Liver (tissue), 7 donors: ENCODE measurements at regions not wholly inside any gene's neighbourhood (a gene's known extent, or its start where the extent isn't known, plus 50 kb on each side); places are given as distances from the start of the nearest gene placed in this dataset.

Experiments used
- DNase-seq: peaks from one replicate; pipeline ENCODE4 v3.0.0-alpha.2; 2017; ENCODE audit warnings: low spot score
- H3K27ac ChIP-seq, 2 donors: one replicate each; pipeline ENCODE4 v1.7.0; 2013; ENCODE audit warnings: inconsistent platforms in 2 of 2, low read length in 2 of 2, control low read depth in 1 of 2, low read depth in 1 of 2, mild to moderate bottlenecking in 1 of 2
- H3K27me3 ChIP-seq, 4 donors: one replicate each; pipeline versions ENCODE4 v1.6.1 to v1.7.0; 2013; ENCODE audit warnings: low read length in 3 of 4, inconsistent platforms in 1 of 4, mild to moderate bottlenecking in 1 of 4, moderate library complexity in 1 of 4; ENCODE audit not compliant: control insufficient read depth in 4 of 4, insufficient read depth in 4 of 4
- H3K36me3 ChIP-seq, 4 donors: one replicate each; pipeline versions ENCODE4 v1.6.1 to v1.7.0; 2013; ENCODE audit warnings: low read length in 3 of 4, mild to moderate bottlenecking in 3 of 4, low read depth in 1 of 4, moderate library complexity in 1 of 4; ENCODE audit not compliant: control insufficient read depth in 4 of 4, insufficient read depth in 3 of 4
- H3K4me1 ChIP-seq, 4 donors: one replicate each; pipeline versions ENCODE4 v1.6.1 to v1.7.0; 2013; ENCODE audit warnings: low read length in 3 of 4, mild to moderate bottlenecking in 3 of 4, moderate library complexity in 1 of 4; ENCODE audit not compliant: control insufficient read depth in 4 of 4, insufficient read depth in 4 of 4
- H3K4me3 ChIP-seq, 3 donors: one replicate each; pipeline versions ENCODE4 v1.6.1 to v1.7.0; 2013; ENCODE audit warnings: low read length in 3 of 3, control low read depth in 1 of 3, low read depth in 1 of 3, mild to moderate bottlenecking in 1 of 3
- H3K9ac ChIP-seq, 2 donors: one replicate each; pipeline ENCODE4 v1.7.0; 2013; ENCODE audit warnings: low read length in 2 of 2, mild to moderate bottlenecking in 2 of 2, moderate library complexity in 2 of 2, control low read depth in 1 of 2, low read depth in 1 of 2
- H3K9me3 ChIP-seq, 4 donors: one replicate each; pipeline versions ENCODE4 v1.6.1 to v1.7.0; 2013; ENCODE audit warnings: low read length in 3 of 4; ENCODE audit not compliant: control insufficient read depth in 4 of 4
- ATF3 ChIP-seq: IDR thresholded peaks from 2 replicates; pipeline ENCODE4 v1.6.1; 2016; ENCODE audit warnings: antibody characterized with exemption
- EGR1 ChIP-seq, 2 donors: IDR thresholded peaks; 2 replicates each; pipeline ENCODE4 v1.6.1; 2016 to 2018; ENCODE audit warnings: antibody characterized with exemption in 2 of 2, low read depth in 2 of 2
- FOXA1 ChIP-seq: IDR thresholded peaks from 2 replicates; pipeline ENCODE4 v1.6.1; 2016; ENCODE audit warnings: antibody characterized with exemption
- FOXA2 ChIP-seq: IDR thresholded peaks from 2 replicates; pipeline ENCODE4 v1.6.1; 2016; ENCODE audit warnings: antibody characterized with exemption
- GABPA ChIP-seq, 2 donors: IDR thresholded peaks in 1 of 2; conservative IDR thresholded peaks in 1 of 2; 2 replicates each; pipeline ENCODE4 v1.6.1; 2016; ENCODE audit warnings: antibody characterized with exemption in 2 of 2, mild to moderate bottlenecking in 1 of 2, moderate library complexity in 1 of 2
- HNF4A ChIP-seq, 2 donors: conservative IDR thresholded peaks; 2 replicates each; pipeline ENCODE4 v1.6.1; 2016; ENCODE audit warnings: antibody characterized with exemption in 2 of 2, mild to moderate bottlenecking in 2 of 2
- HNF4G ChIP-seq: IDR thresholded peaks from 2 replicates; pipeline ENCODE4 v1.6.1; 2016; ENCODE audit warnings: antibody characterized with exemption
- JUND ChIP-seq, 2 donors: IDR thresholded peaks; 2 replicates each; pipeline ENCODE4 v1.6.1; 2016; ENCODE audit warnings: antibody characterized with exemption in 2 of 2
- NR2F2 ChIP-seq: IDR thresholded peaks from 2 replicates; pipeline ENCODE4 v1.6.1; 2016; ENCODE audit warnings: antibody characterized with exemption
- RAD21 ChIP-seq, 2 donors: IDR thresholded peaks; 2 replicates each; pipeline ENCODE4 v1.6.1; 2016; ENCODE audit warnings: antibody characterized with exemption in 2 of 2, mild to moderate bottlenecking in 2 of 2
- RXRA ChIP-seq, 2 donors: IDR thresholded peaks; 2 replicates each; pipeline ENCODE4 v1.6.1; 2017 to 2018; ENCODE audit warnings: antibody characterized with exemption in 2 of 2, mild to moderate bottlenecking in 1 of 2
- SP1 ChIP-seq: IDR thresholded peaks from 2 replicates; pipeline ENCODE4 v1.6.1; 2018; ENCODE audit warnings: antibody characterized with exemption, mild to moderate bottlenecking
- TAF1 ChIP-seq: conservative IDR thresholded peaks from 2 replicates; pipeline ENCODE4 v1.6.1; 2016; ENCODE audit warnings: antibody characterized with exemption, mild to moderate bottlenecking
- WGBS: extraction: QIAGEN DNeasy Blood & Tissue Kit; methylation state at CpG from one replicate; pipeline ENCODE4 v1.1.7; 2013; 5-methylcytosine and 5-hydroxymethylcytosine counted together
- TF ChIP-seq, protein P1 (sequence below): IDR thresholded peaks from 2 replicates; pipeline ENCODE4 v1.6.1; 2016; ENCODE audit warnings: antibody characterized with exemption
- donor health status: healthy.
- donor health status: healthy.
- donor health status: healthy.
- donor health status: healthy.

DNA sequence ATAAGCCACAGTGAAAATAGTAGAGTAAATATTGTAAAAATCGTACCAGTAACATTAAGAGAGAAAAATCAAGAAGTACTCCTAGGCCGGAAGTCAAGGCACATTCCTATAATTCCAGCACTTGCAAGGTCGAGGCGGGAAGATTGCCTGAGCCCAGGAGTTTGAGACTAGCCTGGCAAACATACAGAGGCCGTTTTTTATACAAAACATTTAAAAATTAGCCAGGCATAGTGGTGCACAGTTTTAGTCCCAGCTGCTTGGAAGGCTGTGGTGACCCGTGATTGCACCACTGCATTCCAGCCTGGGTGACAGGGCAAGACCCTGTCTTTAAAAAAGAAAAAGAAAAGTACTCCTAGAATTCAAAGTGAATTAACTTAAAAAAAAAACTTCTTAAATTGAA lies 341.8 kb downstream of the C12orf50 start:
- Histone ChIP-seq H3K9me3 (no peaks in the 10 kb centered on the region), H3K9ac (no peak overlapping the region), H3K27ac (no peak overlapping the region), H3K36me3 (no peaks in the 10 kb centered on the region), H3K27me3 (no peaks in the 10 kb centered on the region), H3K4me3 (no peak overlapping the region), H3K4me1 (peaks cover 0 to 1% (median 0%) of the 10 kb centered on the region in 4 donors)
- WGBS, result 32% methylated on average over 6 of the region's 6 CpGs
- DNase-seq, result no peak
- no peak for TF ChIP-seq FOXA2
- TF ChIP-seq RXRA (IDR thresholded peaks at IDR 0.05), result peak in 1 of 2 donors; percentile 11
- TF ChIP-seq NR2F2, result peak; percentile 18
- TF ChIP-seq, protein P1, sequence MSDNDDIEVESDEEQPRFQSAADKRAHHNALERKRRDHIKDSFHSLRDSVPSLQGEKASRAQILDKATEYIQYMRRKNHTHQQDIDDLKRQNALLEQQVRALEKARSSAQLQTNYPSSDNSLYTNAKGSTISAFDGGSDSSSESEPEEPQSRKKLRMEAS, result no peak
- TF ChIP-seq RAD21 (IDR thresholded peaks at IDR 0.05), result peak; percentile 9 to 22
- no peak for TF ChIP-seq TAF1

DNA sequence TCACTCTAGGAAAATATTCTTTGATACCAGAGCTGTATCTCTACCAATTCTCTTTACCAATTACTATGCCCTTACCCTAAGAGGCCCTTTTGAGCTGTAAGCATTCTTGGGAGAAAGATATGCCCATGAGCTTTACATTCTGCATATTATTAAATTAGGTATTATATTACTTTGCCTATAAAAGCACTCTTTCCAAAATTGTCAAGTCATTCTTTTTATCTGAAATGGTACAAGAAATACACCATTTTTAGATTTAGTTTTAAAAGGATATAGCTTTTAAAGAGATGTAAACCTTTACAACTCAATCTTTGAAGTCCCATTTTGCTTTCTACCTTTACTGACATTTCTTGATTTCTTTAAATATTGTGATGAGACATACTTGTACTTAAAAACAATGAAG lies 343.5 kb downstream of the C12orf50 start:
- no peak for TF ChIP-seq HNF4G
- TF ChIP-seq FOXA1, result no peak
- no peak for TF ChIP-seq JUND (IDR thresholded peaks at IDR 0.05)
- TF ChIP-seq FOXA2, result no peak
- peaks cover 0 to 1% (median 0%) of the 10 kb centered on the region in 4 donors for H3K4me1 ChIP-seq
- H3K9me3 ChIP-seq, result no peaks in the 10 kb centered on the region

DNA sequence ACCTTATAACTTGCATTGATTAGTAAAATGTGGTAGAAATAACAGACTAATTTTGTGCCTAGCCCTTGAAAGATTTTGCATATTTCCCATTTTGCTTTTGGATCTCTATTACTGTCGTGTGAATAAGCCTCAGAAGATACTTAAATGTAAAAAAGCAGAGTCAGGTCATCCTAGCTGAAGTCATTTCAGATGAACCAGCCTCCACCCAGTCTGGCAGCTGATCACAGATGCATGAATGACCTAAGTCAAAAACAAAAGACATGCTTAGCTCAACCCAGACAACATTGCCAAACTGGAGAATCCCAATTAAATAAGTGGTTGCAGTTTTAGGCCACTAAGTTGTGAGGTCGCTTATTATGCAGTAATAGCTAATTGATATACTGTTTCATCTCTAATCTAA lies 349.9 kb downstream of the C12orf50 start:
- no peaks in the 10 kb centered on the region for H3K9me3 ChIP-seq
- no peak overlapping the region for H3K9ac ChIP-seq
- no peak overlapping the region for H3K4me3 ChIP-seq
- DNase-seq, result no peak
- no peaks in the 10 kb centered on the region for H3K4me1 ChIP-seq
- no peak overlapping the region for H3K27ac ChIP-seq
- no peaks in the 10 kb centered on the region for H3K36me3 ChIP-seq
- H3K27me3 ChIP-seq, result no peaks in the 10 kb centered on the region
- WGBS, result 85% methylated on average over 2 of the region's 2 CpGs
- no peak for TF ChIP-seq FOXA2
- no peak for TF ChIP-seq HNF4A (conservative IDR thresholded peaks at IDR 0.05)

More for the DNA sequence above, 343.5 kb downstream of the C12orf50 start:
- Histone ChIP-seq H3K27ac (no peak overlapping the region), H3K4me3 (no peak overlapping the region), H3K9ac (no peak overlapping the region), H3K36me3 (no peaks in the 10 kb centered on the region), H3K27me3 (no peaks in the 10 kb centered on the region)
- DNase-seq, result no peak

DNA sequence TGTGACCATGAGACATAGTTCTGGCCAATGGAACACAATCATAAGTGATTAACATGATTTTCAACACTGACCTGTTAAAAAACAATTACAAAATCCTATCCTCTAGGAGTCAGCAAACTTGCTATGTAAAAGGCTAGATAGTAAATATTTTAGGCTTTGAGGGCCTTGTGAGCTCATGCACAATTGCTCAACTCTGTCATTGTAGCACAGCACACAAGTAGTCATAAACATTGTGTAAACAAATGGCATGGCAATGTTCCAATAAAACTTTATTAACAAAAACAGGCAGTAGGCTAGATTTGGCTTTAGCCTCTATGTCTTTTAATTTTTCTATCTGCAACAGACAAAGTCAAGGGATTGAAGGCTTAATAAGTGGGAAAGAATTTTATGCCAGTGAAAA lies 350.7 kb downstream of the C12orf50 start:
- Histone ChIP-seq H3K4me1 (no peaks in the 10 kb centered on the region), H3K27ac (no peak overlapping the region), H3K9me3 (no peaks in the 10 kb centered on the region), H3K27me3 (no peaks in the 10 kb centered on the region), H3K9ac (no peak overlapping the region), H3K36me3 (no peaks in the 10 kb centered on the region), H3K4me3 (no peak overlapping the region)
- TF ChIP-seq RXRA (IDR thresholded peaks at IDR 0.05) (no peak), RAD21 (IDR thresholded peaks at IDR 0.05) (peak in 1 of 2 donors; percentile 20), FOXA1 (no peak)
- DNase-seq, result no peak

DNA sequence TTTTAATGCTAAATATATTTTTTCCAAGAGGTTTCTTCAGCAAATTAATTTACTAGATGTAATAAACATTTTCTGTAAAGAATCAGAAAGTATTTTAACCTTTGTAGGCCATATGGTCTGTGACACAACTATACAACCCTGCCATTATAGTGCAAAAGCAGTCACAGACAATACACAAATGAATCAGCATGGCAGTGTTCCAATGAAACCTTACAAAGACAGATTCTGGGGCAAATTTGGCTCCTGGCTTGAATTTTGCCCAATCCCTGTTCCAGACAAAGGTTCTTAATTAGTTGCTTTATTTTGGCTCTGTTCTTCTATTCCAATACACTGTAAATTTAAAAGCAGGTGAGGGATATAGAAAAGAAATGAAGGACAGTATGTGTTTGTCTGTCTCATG lies 352.5 kb downstream of the C12orf50 start:
- DNase-seq, result no peak
- Histone ChIP-seq H3K27ac (no peak overlapping the region), H3K9me3 (no peaks in the 10 kb centered on the region), H3K36me3 (no peaks in the 10 kb centered on the region), H3K4me1 (no peaks in the 10 kb centered on the region), H3K9ac (no peak overlapping the region), H3K4me3 (no peak overlapping the region), H3K27me3 (no peaks in the 10 kb centered on the region)
- TF ChIP-seq FOXA2 (no peak), SP1 (no peak), ATF3 (no peak), EGR1 (IDR thresholded peaks at IDR 0.05; ENCODE audit: low read depth in 2 of 2) (no peak), GABPA (IDR thresholded peaks at IDR 0.05 in 1 of 2, conservative IDR thresholded peaks at IDR 0.05 in 1 of 2) (no peak)
